ENCODE measurements at regions not wholly inside any gene's neighbourhood (a gene's known extent, or its start where the extent isn't known, plus 50 kb on each side); places are given as distances from the start of the nearest gene placed in this dataset.
"Not testable (repeated sequence)": the region's sequence is repeated elsewhere in the genome, so short reads cannot be mapped to it uniquely, and the experiment has no call there.

- H3K27ac ChIP-seq; H3K4me3 ChIP-seq; DNase-seq (ENCODE audit: low spot score): not testable (repeated sequence)
Measured at GRCh38 chr15:20388161-20388560, 153.4 kb downstream of the GOLGA6L6 start.

GRCh38 chr15:20386198-20386597 lies 155.4 kb downstream of the GOLGA6L6 start:
- H3K4me3 ChIP-seq: no peak overlapping the region
- no peak for DNase-seq (ENCODE audit: low spot score)
- TF ChIP-seq, protein P1, sequence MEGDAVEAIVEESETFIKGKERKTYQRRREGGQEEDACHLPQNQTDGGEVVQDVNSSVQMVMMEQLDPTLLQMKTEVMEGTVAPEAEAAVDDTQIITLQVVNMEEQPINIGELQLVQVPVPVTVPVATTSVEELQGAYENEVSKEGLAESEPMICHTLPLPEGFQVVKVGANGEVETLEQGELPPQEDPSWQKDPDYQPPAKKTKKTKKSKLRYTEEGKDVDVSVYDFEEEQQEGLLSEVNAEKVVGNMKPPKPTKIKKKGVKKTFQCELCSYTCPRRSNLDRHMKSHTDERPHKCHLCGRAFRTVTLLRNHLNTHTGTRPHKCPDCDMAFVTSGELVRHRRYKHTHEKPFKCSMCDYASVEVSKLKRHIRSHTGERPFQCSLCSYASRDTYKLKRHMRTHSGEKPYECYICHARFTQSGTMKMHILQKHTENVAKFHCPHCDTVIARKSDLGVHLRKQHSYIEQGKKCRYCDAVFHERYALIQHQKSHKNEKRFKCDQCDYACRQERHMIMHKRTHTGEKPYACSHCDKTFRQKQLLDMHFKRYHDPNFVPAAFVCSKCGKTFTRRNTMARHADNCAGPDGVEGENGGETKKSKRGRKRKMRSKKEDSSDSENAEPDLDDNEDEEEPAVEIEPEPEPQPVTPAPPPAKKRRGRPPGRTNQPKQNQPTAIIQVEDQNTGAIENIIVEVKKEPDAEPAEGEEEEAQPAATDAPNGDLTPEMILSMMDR (IDR thresholded peaks at IDR 0.05): no peak
- H3K27ac ChIP-seq: no peak overlapping the region

DNA sequence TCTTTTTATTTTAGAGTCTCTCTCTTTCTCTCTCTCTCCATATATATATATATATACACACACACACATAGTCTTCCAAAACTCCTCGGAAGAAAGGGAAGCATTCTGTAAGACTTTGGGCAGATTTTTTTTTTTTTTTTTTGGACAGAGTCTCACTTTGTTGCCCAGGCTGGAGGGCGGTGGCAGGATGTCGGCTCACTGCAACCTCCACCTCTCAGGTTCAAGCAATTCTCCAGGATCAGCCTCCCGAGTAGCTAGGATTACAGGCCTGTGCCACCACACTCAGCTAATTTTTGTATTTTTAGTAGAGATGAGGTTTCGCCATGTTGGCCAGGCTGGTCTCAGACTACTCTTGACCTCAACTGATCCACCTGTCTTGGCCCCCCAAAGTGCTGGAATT lies 161.4 kb downstream of the GOLGA6L6 start:
- H3K4me3 ChIP-seq; H3K27ac ChIP-seq; DNase-seq (ENCODE audit: low spot score): not testable (repeated sequence)

DNA sequence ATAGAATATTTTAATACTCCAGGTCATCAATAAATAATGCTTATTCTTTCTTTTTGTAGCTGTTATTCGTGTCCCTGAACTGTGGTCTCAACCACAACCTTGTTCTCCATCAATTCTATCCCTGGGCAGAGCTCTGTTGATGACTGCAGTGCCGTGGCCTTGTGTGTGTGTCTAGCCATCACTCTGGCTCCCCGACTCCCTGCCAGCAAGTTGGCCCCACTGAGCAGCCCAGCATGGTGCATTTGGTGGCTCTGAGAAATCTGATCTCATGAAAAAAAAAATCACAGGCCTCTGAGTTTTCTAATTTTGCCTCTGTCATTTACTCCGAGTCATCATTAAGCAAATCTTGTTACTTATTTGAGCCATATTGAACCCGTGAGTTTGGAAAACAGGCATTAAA lies 164.7 kb downstream of the GOLGA6L6 start:
- H3K4me3 ChIP-seq: no peak overlapping the region
- H3K27ac ChIP-seq: no peak overlapping the region
- DNase-seq (ENCODE audit: low spot score): no peak
- TF ChIP-seq, protein P1 (IDR thresholded peaks at IDR 0.05): no peak

DNA sequence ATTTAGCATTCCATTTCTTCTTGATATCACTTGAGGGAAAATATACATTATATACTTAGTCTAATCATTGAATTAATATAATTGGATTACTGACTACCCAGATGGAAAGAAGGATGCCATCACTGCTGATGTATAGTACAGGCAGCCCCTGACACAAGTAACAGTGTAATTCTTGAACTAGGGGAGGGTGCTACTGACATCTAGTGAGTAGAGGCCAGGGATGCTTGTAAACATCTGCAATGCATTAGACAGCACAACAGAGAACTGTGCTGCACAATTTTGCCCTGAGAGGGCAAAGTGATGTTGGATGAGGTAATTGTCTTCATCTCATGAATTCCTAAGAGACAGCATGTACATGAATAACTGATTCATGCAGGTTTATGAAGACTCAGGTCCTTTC lies 169.2 kb downstream of the GOLGA6L6 start:
- not testable (repeated sequence) for H3K4me3 ChIP-seq; DNase-seq (ENCODE audit: low spot score); H3K27ac ChIP-seq

GRCh38 chr15:20369500-20369899 lies 172.1 kb downstream of the GOLGA6L6 start:
- TF ChIP-seq, protein P1 (IDR thresholded peaks at IDR 0.05): no peak
- H3K27ac ChIP-seq: no peak overlapping the region
- no peak for DNase-seq (ENCODE audit: low spot score)
- H3K4me3 ChIP-seq: no peak overlapping the region

DNA sequence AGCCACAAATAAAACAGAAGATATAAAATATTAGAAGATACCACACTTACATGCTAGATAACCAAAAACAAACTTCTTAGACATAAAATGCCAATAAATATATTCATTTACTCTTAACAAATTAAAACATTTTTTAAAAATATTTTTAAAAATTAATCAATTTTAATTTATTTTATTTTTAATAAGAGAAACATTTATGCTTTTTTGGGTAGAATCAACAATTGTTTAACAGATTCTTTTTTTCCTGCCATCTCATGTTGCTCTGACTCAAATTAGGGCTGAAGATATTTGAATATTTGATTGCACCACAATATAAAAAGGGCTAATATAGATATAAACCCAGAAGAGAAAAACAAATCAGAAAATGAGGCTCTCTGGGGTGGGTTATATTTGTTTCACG lies 172.6 kb downstream of the GOLGA6L6 start:
- Histone ChIP-seq H3K27ac (no peak overlapping the region), H3K4me3 (no peak overlapping the region)
- no peak for DNase-seq (ENCODE audit: low spot score)
- TF ChIP-seq, protein P1 (IDR thresholded peaks at IDR 0.05): no peak

- no peak for DNase-seq (ENCODE audit: low spot score)
Measured at GRCh38 chr15:20367093-20367492, 174.5 kb downstream of the GOLGA6L6 start.

GRCh38 chr15:20363591-20363990 lies 178.0 kb downstream of the GOLGA6L6 start:
- not testable (repeated sequence) for DNase-seq (ENCODE audit: low spot score); H3K27ac ChIP-seq; H3K4me3 ChIP-seq

More at GRCh38 chr15:20367093-20367492, 174.5 kb downstream of the GOLGA6L6 start:
- TF ChIP-seq, protein P1 (IDR thresholded peaks at IDR 0.05): no peak
- Histone ChIP-seq H3K4me3 (no peak overlapping the region), H3K27ac (no peak overlapping the region)

Data from coronary artery (tissue), 2 donors.